ENCODE measurements at regions not wholly inside any gene's neighbourhood (a gene's known extent, or its start where the extent isn't known, plus 50 kb on each side); places are given as distances from the start of the nearest gene placed in this dataset.
A peak's percentile ranks its signal among the peaks of the same experiment; 100 is the strongest.

DNA sequence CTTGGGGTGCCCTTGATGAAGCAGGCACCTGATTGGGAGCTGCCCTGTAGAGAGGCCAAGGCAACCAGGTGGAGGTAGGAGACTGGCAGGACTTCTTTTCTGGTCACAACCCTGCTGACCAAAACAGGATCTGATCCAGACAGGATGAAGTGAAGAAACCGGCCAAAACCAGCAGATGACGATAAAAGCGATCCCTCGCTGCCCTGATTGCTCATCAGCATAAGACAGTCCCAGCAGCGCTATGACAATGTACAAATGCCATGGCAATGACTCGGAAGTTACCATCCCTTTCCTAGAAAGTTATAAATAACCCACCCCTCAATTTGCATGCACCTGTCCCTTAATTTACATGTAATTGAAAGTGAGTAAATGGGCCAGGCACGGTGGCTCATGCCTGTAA is 88.4 kb upstream of the PDE10A start:
- no peak for DNase-seq (ENCODE audit: low read depth)
- H3K4me3 ChIP-seq (ENCODE audit: low read depth, low read length) = no peak overlapping the region

DNA sequence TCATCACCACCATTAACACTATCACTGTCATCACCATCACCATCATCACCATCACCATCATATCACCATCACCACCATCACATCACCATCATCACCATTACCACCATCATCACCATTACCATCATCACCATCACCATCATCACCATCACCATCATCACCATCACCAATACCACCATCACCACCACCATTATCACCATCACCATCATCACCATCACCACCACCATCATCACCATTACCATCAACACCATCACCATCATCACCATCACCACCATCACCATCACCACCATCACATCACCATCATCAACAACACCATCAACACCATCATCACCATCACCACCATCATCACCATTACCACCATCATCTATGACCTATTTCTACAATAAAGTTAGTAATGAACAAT is 86.1 kb upstream of the PDE10A start:
- DNase-seq (ENCODE audit: low read depth) = no peak
- no peak overlapping the region for H3K4me3 ChIP-seq (ENCODE audit: low read depth, low read length)

DNA sequence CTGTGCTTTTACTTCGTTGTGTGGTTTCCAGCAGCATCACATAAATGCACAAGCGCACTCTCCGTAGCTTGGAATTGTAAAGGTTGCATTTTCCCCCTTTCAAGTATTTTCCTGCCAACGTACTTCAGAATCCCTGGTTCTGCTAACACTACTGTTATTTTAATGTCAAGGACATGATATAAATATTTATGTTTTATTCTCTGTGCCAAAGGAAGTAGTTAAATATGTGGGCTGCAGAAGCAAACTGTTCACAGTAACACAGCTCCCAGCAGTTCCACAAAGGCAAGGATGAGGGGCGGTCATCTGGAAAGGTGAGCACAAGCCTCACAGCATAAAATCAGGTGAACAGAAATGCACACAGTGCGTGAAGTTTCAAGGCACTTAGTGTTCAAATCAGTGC is 85.3 kb upstream of the PDE10A start:
- H3K4me3 ChIP-seq (ENCODE audit: low read depth, low read length) = no peak overlapping the region
- DNase-seq (ENCODE audit: low read depth) = no peak

DNA sequence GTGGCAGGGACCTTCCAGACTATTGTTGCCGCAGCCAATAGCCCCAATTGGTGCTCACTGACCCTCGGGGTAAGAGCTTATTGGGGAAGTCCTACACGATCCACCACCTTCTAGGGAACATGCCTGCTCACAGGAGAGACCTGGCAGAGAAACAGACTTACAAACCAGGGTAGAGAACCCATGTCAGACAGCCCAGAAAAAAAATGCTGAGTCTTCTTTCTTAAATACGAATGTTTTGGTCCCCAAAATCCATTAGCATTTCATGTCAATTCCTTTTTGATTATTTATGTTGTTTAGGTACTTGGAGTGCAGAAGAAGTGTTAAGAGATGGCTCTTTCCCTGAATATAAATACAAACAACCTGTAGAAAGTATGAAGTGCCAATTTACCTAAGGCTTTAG is 84.9 kb upstream of the PDE10A start:
- no peak for DNase-seq (ENCODE audit: low read depth)
- no peak overlapping the region for H3K4me3 ChIP-seq (ENCODE audit: low read depth, low read length)

GRCh38 chr6:165746331-165746730 is 83.3 kb upstream of the PDE10A start:
- DNase-seq (ENCODE audit: low read depth) = no peak
- no peak overlapping the region for H3K4me3 ChIP-seq (ENCODE audit: low read depth, low read length)

DNA sequence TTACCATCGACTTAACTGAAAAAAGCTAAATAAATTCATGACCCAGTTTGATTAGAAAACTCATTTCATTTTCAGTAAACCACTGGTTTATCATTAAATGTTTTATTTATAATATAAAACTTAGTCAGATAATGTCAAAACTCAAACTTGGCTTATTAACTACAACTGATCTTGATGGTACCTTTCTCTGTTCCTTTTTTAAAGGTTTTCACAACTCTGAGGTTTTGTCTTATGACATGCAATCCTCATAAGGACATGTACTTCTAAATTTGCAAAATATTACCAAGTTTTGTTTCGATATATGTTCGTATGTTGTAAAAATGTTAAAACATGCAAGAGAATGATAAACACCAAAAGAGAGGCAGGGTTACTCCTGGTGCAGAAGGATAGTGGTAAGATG is 82.5 kb upstream of the PDE10A start:
- H3K4me3 ChIP-seq (ENCODE audit: low read depth, low read length) = no peak overlapping the region
- no peak for DNase-seq (ENCODE audit: low read depth)

DNA sequence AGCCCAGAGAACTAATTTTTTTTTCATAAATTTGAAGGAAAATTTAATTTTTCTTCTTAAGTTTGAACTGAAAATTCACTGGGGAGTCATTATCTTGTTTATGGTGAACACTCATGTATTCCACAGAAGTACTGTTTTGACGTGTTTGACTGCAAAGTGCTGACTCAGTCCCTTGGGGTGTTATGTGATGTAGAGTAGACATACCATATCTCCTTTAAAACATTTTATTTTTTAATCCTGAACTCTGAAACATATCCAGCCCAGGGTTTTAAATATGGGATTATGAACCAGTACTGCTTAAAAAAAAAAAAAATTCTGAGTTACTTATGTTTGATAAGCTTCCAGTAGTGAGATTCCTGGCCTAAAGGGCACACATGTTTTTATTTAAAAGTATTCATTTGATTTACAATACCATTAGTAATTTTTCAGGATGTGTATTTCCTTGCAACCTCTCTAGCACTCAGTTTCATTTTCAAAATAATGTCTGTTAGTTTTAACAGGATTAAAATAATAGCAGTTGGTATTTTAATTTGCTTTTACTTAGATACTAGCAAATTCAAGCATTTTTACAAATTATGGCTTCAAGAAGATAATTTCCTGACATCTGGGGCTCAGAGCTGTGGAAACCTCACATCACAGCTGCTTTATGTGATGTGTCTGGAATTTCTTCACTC is 81.7 kb upstream of the PDE10A start:
- no peak overlapping the region for H3K4me3 ChIP-seq (ENCODE audit: low read depth, low read length)
- DNase-seq (ENCODE audit: low read depth) = peak; percentile 48

DNA sequence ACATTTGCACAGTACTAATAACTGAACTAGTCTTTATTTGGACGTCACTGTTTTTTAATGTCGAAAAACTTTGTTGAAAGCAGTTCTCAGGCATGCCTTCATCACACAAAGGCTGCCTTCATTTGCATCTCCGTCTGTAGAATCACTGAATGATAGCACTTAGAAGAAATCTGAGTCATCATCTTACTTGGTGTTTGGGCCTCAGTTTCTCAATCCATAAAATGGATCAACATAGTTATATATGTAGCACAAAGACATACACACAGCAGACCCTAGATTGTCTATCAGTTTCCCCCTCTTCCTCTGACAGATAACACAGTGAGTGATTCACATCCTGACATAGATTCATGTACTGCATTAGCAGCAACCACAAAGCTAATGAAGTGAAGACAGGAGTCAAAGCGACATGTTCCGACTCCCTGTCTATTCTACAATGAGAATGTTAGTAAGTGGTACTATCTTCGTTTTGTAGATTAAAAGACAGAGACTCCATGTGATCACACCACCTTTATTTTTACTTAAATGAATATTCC is 80.4 kb upstream of the PDE10A start:
- no peak for DNase-seq (ENCODE audit: low read depth)
- no peak overlapping the region for H3K4me3 ChIP-seq (ENCODE audit: low read depth, low read length)

DNA sequence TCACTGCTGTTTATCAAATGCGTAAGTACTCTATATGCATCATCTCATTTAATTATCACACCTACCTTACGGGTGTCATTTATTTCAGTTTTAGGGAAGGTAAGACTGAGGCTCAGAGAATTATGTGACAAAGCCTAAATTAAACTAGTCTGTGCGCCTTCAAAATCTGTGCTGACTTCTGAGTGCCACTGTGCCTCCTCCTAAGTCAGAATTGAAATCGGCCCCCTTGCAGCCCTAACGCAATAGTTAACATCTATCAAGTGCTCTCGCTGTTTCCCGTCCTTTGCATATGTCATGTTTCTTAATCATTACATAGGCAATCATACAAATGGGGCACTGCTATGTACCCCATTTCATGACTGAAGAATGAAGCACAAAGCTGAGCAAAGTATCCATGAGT is 79.0 kb upstream of the PDE10A start:
- no peak for DNase-seq (ENCODE audit: low read depth)

DNA sequence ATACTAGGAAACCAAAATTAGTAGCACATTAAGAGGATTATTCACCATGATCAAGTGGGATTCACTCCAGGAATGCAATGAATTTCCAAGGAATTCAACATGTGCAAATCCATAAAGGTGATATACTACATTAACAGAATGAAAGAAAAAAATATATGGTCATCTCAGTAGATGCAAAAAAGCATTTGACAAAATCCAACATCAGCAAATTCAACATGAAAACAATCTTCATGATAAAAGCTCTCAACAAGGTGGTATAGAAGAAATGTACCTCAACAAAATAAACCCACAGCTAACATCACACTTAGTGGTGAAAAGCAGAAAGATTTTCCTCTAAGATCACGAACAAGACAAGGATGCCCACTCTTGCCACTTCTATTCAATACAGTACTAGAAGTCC is 74.4 kb upstream of the PDE10A start:
- H3K4me3 ChIP-seq (ENCODE audit: low read depth, low read length) = no peak overlapping the region
- DNase-seq (ENCODE audit: low read depth) = no peak

More for the DNA sequence above, 79.0 kb upstream of the PDE10A start:
- no peak overlapping the region for H3K4me3 ChIP-seq (ENCODE audit: low read depth, low read length)

DNA sequence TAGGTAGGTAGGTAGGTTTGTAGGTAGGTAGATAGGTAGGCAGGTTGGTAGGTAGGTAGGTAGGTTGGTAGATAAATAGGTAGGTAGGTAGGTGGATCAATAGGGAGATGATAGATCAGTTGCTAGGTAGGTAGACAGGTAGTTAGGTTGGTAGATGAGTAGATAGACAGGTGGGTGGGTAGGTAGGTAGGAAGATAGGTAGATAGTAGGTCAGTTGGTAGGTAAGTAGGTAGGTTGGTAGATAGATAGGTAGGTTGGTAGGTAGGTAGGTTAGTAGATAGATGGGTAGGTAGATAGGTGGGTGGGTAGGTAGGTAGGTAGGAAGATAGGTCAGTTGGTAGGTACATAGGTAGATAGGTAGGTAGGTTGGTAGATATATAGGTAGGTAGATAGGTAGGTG is 72.0 kb upstream of the PDE10A start:
- DNase-seq (ENCODE audit: low read depth) = no peak

DNA sequence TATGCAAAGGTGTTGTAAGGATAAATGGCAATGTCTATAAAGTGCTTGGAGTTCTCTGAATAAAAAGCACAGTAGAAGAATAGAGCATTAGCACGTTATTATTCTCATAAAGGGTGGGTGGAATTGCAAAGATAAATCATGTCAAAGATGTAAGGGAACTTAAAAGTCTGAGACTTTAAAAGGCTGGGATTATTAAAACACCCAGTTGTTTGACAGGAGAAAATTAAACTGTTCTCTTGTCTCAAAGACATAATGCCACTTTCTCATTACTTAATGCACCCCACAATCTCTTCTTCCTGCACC is 70.4 kb upstream of the PDE10A start:
- no peak overlapping the region for H3K4me3 ChIP-seq (ENCODE audit: low read depth, low read length)
- no peak for DNase-seq (ENCODE audit: low read depth)

More for the DNA sequence above, 72.0 kb upstream of the PDE10A start:
- H3K4me3 ChIP-seq (ENCODE audit: low read depth, low read length) = no peak overlapping the region

DNA sequence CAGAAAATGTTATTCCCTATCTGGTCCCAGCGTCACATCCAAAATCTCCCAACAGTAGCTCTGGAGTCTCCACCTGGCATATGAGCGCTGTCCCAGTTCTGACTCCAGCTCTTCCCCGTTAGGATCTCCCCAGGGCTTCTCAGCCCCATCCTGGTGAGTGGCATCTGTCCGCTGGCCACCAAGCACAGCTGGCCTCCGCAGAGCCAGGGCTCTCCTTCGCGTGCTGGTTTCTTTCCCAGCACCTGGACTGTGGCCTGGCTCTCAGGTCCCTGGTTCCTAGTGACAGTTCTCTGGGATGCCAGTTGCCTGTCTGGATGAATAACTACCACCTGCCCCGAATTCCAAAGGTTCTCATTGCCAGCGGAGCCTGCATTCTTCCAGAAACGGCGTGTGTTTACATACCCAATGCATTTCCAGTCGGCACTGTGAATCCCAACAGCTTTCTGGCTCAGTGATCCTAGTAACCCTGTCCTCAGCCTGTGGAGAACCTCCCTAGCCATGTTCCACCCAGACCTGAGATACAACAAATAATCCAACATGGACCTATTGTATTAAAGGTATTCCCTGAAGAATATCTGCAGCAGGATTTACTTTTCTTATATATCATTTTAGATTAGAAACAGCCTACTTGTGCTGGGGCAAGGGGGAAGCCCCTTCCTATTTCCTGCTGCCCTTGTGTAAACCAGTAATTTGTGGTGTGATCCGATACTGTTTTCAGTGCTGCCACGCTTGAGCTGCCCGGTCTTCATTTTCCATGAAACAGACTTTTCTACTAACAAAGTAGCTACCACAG is 69.9 kb upstream of the PDE10A start:
- DNase-seq (ENCODE audit: low read depth) = no peak
- no peak overlapping the region for H3K4me3 ChIP-seq (ENCODE audit: low read depth, low read length)

- no peak overlapping the region for H3K4me3 ChIP-seq (ENCODE audit: low read depth, low read length)
- DNase-seq (ENCODE audit: low read depth) = no peak
Measured at GRCh38 chr6:165729307-165729936, 66.4 kb upstream of the PDE10A start.

- H3K4me3 ChIP-seq (ENCODE audit: low read depth, low read length) = no peak overlapping the region
- no peak for DNase-seq (ENCODE audit: low read depth)
Measured at GRCh38 chr6:165728216-165728615, 65.2 kb upstream of the PDE10A start.

DNA sequence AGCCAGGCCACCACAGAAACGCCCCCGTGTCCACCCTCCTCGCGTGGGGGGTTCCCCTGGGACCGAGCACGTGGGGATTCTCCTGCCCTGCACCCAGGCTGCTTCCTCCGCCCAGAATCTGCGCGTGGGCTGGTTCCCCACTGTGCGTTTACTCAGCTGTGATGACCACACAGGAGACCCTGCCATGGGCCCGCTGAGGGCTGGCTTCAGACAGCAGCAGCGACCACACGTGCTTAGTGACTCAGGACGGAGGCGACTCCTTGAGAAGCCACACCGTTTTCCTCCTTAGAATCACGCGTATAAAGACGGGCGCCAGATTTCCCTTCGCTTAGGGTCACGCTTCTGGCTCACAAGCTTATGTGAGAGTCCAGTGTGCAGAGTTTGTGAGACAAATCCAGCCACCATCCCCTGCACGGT is 63.9 kb upstream of the PDE10A start:
- DNase-seq (ENCODE audit: low read depth) = no peak
- no peak overlapping the region for H3K4me3 ChIP-seq (ENCODE audit: low read depth, low read length)

DNA sequence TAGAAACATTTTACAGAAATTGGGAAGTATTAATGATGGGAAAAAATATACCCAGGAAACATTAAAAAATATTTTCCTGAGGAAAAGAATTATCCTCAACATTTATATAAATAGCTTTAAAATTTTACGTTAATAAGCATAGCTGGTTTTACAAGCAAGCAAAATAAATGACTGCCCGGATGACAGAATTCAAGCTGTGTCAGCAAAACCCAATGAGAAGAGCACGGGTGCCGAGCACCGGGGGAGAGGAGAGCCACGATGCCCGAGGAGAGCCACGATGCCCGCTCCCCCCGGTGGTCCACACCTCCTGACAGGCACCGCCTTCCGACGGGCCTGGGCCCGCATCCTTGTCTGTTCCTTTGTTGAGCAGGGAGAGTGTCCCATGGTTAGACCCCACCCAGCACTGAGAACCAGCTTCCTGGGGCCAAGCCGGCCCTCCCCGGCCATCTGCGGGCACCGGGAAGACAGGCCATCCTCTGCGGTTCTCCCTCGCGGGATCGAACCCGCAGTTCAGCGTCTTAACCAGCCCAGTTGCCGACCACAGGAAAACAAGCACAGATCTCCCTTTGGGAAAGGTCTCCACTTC is 63.3 kb upstream of the PDE10A start:
- DNase-seq (ENCODE audit: low read depth) = no peak
- no peak overlapping the region for H3K4me3 ChIP-seq (ENCODE audit: low read depth, low read length)

DNA sequence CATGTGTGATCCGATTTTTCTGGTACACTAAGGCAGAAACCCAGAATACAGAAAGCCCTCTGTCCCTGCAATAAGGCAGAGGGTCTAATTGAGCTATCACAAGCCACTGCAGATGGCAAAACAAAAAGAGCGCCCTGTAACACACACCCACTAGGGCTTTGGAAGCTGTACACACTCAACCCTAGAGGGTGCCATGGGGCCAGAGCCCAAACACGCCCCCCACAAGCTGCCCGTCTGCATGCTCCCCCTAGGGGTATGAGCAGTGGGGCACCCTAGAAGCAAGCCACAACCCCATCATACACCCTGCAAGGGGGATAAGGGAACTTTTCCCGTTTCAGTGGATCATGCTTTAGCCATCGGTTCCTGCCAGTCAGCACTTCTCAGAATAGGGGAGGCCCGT is 62.2 kb upstream of the PDE10A start:
- no peak overlapping the region for H3K4me3 ChIP-seq (ENCODE audit: low read depth, low read length)

DNA sequence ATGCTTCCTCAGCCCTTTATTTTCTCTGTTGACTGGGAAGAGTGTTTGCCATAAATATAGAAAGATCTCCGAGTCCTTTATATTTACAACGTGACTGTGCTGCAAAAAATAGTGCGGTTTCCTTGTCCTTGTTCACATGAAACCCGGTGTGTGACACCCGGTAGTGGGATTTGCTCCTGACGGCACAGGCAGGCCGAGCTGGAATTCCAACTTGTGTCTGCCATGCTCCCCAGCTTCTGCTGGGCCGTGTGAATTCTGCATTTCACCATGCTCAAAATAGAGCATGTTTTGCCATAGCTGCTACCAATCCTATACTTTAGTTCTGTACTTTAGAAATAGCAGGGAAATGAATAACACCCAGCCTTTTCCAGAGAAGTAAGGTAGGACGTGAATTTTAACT is 60.3 kb upstream of the PDE10A start:
- H3K4me3 ChIP-seq (ENCODE audit: low read depth, low read length) = no peak overlapping the region
- DNase-seq (ENCODE audit: low read depth) = no peak

More for the DNA sequence above, 62.2 kb upstream of the PDE10A start:
- no peak for DNase-seq (ENCODE audit: low read depth)

DNA sequence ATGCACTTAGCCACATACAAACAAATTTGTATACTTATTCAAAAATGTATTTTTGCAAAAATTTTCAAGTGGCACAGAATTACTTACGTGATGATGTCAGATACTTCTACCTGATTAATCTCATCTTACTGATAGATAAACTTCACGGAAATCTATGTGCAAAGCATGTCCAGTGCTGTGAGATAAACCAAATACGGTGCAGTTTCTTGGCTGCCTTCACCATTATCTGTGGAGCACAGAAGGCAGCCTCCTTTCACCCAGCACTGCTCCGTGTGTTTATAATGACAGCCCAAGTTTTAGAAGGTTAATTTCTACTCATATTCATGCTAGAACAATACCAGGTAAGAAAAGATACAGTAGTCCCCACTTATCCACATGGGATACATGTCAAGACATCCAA is 59.0 kb upstream of the PDE10A start:
- no peak for DNase-seq (ENCODE audit: low read depth)

More for the DNA sequence above, 59.0 kb upstream of the PDE10A start:
- no peak overlapping the region for H3K4me3 ChIP-seq (ENCODE audit: low read depth, low read length)

Data from skeletal muscle cell (primary cell).